HL-60 (cell line): ENCODE measurements at regions not wholly inside any gene's neighbourhood (a gene's known extent, or its start where the extent isn't known, plus 50 kb on each side); places are given as distances from the start of the nearest gene placed in this dataset.

Source experiments
- GABPA ChIP-seq: IDR thresholded peaks from 2 replicates; pipeline ENCODE4 v1.6.1; 2012; ENCODE audit warnings: low read depth
- POLR2AphosphoS5 ChIP-seq: IDR thresholded peaks from 2 replicates; pipeline ENCODE4 v1.6.1; 2012; ENCODE audit warnings: low read depth
- TF ChIP-seq, protein P1 (sequence below): IDR thresholded peaks from one replicate; pipeline ENCODE4 v1.5.1; 2011; ENCODE audit warnings: low read length, control low read depth, inconsistent platforms; ENCODE audit not compliant: insufficient read depth

- TF ChIP-seq, protein P1, sequence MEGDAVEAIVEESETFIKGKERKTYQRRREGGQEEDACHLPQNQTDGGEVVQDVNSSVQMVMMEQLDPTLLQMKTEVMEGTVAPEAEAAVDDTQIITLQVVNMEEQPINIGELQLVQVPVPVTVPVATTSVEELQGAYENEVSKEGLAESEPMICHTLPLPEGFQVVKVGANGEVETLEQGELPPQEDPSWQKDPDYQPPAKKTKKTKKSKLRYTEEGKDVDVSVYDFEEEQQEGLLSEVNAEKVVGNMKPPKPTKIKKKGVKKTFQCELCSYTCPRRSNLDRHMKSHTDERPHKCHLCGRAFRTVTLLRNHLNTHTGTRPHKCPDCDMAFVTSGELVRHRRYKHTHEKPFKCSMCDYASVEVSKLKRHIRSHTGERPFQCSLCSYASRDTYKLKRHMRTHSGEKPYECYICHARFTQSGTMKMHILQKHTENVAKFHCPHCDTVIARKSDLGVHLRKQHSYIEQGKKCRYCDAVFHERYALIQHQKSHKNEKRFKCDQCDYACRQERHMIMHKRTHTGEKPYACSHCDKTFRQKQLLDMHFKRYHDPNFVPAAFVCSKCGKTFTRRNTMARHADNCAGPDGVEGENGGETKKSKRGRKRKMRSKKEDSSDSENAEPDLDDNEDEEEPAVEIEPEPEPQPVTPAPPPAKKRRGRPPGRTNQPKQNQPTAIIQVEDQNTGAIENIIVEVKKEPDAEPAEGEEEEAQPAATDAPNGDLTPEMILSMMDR = no peak
- TF ChIP-seq GABPA = no peak
- no peak for TF ChIP-seq POLR2AphosphoS5
Observed at GRCh38 chr6:99138445-99138844, 190.7 kb upstream of the FBXL4 start.
